AG04449 (cell line): ENCODE measurements at regions not wholly inside any gene's neighbourhood (a gene's known extent, or its start where the extent isn't known, plus 50 kb on each side); places are given as distances from the start of the nearest gene placed in this dataset.
A peak's percentile ranks its signal among the peaks of the same experiment; 100 is the strongest.

Source experiments
- CTCF ChIA-PET: fragments of 350-600 bp; formaldehyde crosslinking; extraction: SDS; loops from one replicate; lab custom pipeline; 2021; ENCODE audit warnings: antibody characterized with exemption; lab: Yijun Ruan, JAX
- POLR2A ChIA-PET: fragments of 400-600, 350-600 bp; formaldehyde crosslinking; extraction: SDS; loops from one replicate; lab custom pipeline; 2020; ENCODE audit warnings: antibody characterized with exemption, inconsistent platforms; lab: Yijun Ruan, JAX
- DNase-seq: peaks from one replicate; pipeline ENCODE4 v3.0.0-alpha.2; 2010; ENCODE audit warnings: low read depth, low spot score
- H3K4me3 ChIP-seq: 2 replicates; pipeline ENCODE4 v1.5.1; 2011; ENCODE audit warnings: low read depth, mild to moderate bottlenecking, control low read depth, low read length
- CTCF ChIP-seq: IDR thresholded peaks from one replicate; pipeline ENCODE4 v1.5.1; 2011; ENCODE audit warnings: mild to moderate bottlenecking, moderate library complexity, low read length, control low read depth, inconsistent platforms; ENCODE audit not compliant: insufficient read depth; ENCODE audit errors: missing control alignments

- no peak for TF ChIP-seq CTCF
- ChIA-PET CTCF (interaction anchor here (1.0 to 4.9 kb wide), 4 partner anchors 8 to 157 kb away, joined by 4 to 33 read pairs (median 10); no protein-coding TSS in a partner anchor), POLR2A (no interaction called here)
- no peak for DNase-seq
- no peak overlapping the region for H3K4me3 ChIP-seq
These were observed 59.9 kb upstream of the POU2AF1 start for GRCh38 chr11:111438846-111439520.

DNA sequence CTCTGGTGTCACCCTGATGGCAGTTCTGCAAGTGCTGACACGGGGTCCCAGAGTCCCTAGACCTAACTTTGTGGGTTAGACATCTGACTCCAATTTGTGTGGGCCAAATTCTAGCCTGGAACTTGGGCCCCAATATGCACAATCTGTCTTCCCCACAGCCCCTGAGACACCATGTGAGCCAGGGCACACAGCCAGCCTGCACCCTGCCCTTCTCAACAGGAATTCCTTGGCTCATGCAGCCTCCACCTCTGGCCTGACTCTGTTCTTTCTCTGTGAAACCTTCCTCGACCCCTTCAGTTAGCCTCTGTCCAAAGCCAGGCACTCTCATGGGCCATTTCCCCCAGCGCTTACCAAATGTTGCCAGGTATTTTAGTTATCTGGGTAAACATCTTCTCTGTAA, 59.1 kb upstream of the POU2AF1 start:
- ChIA-PET CTCF (interaction anchor here (2.8 to 4.9 kb wide), 2 partner anchors 8 to 9 kb away, joined by 14 to 33 read pairs; no protein-coding TSS in a partner anchor), POLR2A (no interaction called here)
- H3K4me3 ChIP-seq: no peak overlapping the region
- DNase-seq: no peak
- TF ChIP-seq CTCF: no peak

GRCh38 chr11:111435046-111435698, 56.1 kb upstream of the POU2AF1 start:
- ChIA-PET POLR2A (no interaction called here), CTCF (interaction anchor here (4.9 kb wide), 1 partner anchor 11 kb away, joined by 33 read pairs; no protein-coding TSS in a partner anchor)
- no peak for DNase-seq
- H3K4me3 ChIP-seq: no peak overlapping the region
- no peak for TF ChIP-seq CTCF

- POLR2A ChIA-PET: no interaction called here
- no peak for DNase-seq
- TF ChIP-seq CTCF: peak; percentile 48
- CTCF ChIA-PET: interaction anchor here (0.8 to 4.2 kb wide), 5 partner anchors 8 to 150 kb away, joined by 3 to 25 read pairs (median 11); no protein-coding TSS in a partner anchor
- no peak overlapping the region for H3K4me3 ChIP-seq
These were observed 50.0 kb upstream of the POU2AF1 start for GRCh38 chr11:111429066-111429506.
